ENCODE measurements at regions not wholly inside any gene's neighbourhood (a gene's known extent, or its start where the extent isn't known, plus 50 kb on each side); places are given as distances from the start of the nearest gene placed in this dataset.

- TF ChIP-seq LEF1 (IDR thresholded peaks at IDR 0.05; ENCODE audit: borderline replicate concordance) = no peak
- TF ChIP-seq FOXK2 (IDR thresholded peaks at IDR 0.05) = no peak
- TF ChIP-seq BHLHE40 (IDR thresholded peaks at IDR 0.05; ENCODE audit: borderline replicate concordance) = no peak
- TF ChIP-seq TARDBP (IDR thresholded peaks at IDR 0.05) = no peak
- TF ChIP-seq CTBP1 (IDR thresholded peaks at IDR 0.05; ENCODE audit: borderline replicate concordance) = no peak
- TF ChIP-seq SUZ12 (IDR thresholded peaks at IDR 0.05) = no peak
- TF ChIP-seq ELF4 (IDR thresholded peaks at IDR 0.05) = no peak
- TF ChIP-seq L3MBTL2 (conservative IDR thresholded peaks at IDR 0.05) = no peak
- no peak for TF ChIP-seq SP1 (IDR thresholded peaks at IDR 0.05)
- TF ChIP-seq ARNT (IDR thresholded peaks at IDR 0.05) = no peak
- TF ChIP-seq FOXA1 (IDR thresholded peaks at IDR 0.05) = no peak
- no peak for TF ChIP-seq NFRKB (IDR thresholded peaks at IDR 0.05)
- no peak for TF ChIP-seq PKNOX1 (IDR thresholded peaks at IDR 0.05)
Measured at GRCh38 chrX:107576841-107577240, 51.5 kb upstream of the PRPS1 start.

All from HEK293T (cell line).